Dedifferentiated amniotic fluid mesenchymal stem cell (primary cell): ENCODE measurements at regions not wholly inside any gene's neighbourhood (a gene's known extent, or its start where the extent isn't known, plus 50 kb on each side); places are given as distances from the start of the nearest gene placed in this dataset.
"Not testable (repeated sequence)": the region's sequence is repeated elsewhere in the genome, so short reads cannot be mapped to it uniquely, and the experiment has no call there.

ENCODE experiments used
- DNase-seq: peaks from one replicate; pipeline ENCODE4 v3.0.0-alpha.2; 2016; ENCODE audit errors: extremely low spot score

DNA sequence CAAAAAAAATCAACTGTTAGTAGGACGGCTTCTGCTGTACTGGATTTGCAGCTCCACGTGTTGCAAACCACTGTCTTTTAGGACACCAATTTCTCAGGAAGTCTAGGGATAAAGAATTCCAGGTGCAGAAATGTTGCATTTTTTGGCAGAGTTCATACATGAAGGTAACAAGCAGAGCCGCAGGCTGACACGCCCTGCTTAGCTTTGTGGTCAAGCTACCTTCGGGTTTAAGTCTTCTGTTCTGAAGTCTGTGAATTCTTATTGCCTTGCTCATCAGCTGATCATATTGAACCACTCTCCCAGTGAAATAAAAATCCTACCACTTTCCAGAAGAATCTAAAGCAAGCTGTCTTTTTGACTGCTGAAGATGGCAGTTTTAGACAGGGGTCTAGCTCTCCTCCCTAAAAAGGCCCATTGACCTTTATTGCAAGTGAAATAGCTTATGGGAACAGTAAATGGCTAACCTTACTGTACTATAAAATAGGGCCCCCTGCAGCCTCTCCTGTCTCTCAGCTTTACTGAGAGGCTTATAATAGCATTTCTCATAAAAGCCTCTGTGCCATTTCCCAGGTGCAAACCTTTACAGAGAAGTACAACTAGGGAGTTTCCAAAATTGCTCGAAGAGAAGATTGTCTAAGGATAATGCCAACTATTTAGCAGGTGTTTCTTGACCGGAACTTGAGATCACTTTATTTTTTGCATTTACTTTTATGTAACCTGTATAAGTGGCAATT is 262.2 kb upstream of the IL12A start:
- DNase-seq, result no peak

DNA sequence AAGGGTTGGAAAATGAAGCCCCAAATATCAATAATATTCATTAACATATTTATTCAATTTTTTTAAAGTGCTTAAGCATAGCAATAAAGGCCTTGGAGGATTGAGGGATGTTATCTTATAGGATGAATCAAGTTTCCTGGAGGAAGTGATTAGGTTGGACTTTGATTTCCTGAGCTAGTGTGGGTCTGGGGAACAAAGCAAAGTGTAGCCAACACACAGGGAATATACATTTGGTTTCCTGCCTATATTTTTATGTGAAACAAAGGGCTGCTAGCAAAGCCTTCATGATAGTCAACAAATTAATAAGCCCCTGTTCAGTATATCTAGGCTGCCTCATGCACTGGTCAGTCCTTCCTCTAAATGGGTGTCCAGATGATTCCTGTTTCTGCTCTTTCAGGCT is 261.1 kb upstream of the IL12A start:
- no peak for DNase-seq

DNA sequence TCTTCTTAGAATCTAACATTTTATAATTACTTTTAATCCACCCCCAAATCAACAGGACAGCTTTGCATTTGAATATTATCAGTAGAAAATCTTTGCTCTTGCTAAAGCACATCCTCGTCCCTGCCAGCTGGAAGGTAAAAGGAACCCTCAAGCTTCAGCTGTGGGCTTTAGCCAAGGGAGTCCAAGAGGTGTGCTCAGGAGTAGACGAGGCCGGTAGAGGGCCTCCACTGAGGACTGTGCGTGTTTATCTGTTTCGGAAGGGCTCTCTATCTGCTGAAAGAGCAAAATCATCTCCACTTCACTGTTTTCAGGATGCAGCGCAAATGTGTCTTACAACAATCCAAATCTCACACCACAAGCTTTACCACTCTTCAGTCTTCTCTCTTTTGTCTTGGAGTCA is 257.4 kb upstream of the IL12A start:
- no peak for DNase-seq

DNA sequence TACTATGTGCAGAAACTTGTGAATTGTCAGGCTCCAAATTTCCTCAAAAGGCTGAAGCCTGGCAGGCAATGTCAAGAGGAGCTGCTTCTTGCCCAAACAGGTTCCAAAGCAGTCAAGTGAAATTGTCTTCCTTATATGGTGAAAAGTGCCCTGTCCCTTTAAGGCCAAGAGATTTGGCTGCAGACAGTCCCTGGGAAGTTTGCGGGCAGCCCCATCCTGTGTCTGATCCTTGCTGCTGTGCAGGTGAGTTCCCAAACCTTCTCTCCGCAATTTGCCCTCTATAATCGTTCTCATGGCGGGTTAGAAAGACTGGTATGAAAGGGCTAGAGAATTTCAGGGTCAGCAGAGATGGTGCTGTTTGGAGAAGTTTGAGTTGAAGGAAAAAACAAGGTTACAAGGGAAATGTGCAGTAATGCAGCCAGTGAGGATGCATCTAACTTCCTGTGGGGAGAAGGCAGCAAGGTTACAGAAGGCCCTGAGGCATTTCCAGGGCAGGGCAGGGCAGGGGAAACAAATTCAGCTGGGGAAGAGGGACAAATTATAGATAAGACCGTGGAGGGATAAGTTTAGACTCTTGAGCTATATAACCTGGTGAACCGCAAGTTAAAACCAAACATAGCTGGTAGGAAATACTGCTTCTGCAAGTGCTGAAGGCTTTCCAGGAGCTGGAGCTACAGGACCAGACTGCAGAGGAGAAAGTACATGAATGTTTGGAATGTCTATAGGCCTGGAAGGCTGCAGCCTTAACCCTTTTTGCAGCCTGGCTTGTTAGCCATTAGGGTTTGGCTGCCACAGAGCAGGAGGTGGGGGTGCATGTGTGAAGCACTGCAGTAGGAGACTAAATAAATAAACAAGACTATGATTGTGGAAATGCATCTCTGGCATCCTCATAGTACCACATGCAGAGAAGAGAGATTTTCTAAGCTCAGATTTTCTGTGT is 256.2 kb upstream of the IL12A start:
- DNase-seq, result peak; percentile 41

DNA sequence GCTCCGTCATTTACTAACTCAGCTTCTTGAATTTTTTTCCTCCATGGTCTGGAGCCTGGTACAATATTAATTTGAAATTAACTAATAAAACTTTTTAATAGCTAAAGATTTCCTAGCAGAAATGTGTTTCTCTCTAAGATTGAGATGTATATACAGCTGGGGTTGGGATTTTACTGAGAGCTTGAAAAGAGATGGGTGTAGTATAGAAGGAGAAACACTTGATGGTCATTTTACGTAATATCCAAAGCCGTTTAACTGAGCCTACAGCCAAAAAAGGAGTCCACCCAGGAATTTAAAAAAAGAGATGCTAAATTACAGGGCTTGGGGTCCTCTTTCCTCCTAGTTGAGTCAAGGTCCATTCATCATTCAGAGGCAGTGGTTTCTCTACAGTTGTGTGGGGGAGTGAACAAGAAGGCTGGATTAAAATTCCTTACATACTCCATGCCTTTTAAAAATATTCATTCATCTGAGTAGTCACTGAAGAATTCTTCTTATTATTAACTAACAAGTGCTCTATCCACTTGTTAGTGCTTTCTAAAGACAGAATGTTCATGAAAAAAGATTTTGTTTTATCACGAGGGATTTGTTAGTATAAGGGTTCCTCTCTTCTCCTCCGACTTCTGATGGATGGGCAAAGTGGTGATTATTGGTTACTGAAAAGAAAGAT is 255.3 kb upstream of the IL12A start:
- peak; percentile 69 for DNase-seq

DNA sequence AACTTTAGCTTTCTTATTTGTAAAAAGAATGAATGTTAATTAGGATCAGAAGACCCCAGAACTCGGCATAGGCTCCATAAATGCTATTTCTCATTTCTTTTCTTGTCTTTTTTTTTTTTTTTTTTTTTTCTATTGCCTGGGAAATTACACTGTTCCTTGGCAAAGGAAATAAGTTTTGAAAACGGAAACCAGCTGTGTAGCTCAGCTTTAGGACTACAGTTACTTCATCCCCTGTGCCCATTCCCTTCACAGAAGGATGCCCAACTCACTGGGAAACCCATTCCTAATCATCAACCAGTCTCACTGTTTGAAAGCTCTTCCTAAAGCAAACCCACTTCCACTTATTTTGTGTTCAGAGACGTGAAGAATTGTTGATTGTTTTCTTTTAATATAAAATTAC is 254.0 kb upstream of the IL12A start:
- no peak for DNase-seq

DNA sequence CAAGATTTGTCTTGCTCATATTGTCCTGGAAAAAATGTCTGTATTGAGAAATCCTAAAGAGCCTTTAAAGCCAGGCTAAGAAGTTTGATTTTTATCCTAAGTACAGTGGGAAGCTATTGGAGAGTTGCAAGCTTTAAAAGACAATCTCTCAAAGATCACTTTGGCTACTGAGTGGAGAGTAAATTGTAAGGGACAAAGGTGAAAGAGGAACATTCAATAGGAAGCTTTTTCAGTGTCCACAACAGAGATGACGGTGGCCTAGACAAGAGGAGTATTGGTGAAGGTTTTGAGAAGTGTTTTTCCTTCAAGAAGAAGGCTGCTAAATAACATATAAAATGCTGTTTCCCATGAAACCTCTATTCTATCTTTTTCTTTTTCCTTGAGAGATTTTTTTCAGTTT is 249.5 kb upstream of the IL12A start:
- DNase-seq, result no peak

DNA sequence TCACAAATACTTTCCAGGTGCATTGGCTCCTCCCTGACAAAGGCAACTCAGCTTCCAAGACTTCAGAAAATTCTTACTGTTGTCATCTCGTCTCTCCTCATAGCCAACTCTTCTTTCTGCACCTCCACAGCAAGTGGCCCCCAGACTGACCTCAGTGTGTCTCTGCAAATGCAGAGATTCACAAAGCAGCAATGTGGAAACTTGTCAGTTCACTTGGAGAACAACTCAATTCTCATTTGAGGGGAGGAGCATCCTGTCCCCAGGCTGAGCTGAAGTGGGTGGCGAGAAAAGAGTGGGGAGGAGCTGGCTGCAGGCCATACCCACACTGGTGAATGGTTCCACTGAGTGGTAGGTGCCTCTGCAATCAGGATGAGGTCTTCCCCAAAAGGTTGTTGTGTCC is 248.7 kb upstream of the IL12A start:
- no peak for DNase-seq

DNA sequence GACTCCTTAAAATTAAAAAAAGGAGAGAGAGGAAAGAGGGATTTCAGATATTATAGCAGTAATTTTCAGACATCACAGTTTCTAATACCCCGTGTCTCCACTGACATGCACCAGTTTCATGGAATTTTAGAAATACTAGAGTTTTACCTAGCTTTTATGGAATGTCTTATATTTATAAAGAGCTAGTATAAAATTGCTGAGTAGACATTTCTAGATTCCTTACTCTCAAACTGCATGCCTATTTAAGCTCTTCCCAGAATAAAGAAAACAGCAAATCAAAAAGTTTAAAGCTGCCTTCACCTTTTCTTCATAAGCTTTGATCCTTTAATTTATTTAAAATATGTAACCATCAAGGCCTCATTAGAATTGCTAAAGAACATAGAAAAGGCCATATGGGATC is 247.4 kb upstream of the IL12A start:
- DNase-seq, result no peak

DNA sequence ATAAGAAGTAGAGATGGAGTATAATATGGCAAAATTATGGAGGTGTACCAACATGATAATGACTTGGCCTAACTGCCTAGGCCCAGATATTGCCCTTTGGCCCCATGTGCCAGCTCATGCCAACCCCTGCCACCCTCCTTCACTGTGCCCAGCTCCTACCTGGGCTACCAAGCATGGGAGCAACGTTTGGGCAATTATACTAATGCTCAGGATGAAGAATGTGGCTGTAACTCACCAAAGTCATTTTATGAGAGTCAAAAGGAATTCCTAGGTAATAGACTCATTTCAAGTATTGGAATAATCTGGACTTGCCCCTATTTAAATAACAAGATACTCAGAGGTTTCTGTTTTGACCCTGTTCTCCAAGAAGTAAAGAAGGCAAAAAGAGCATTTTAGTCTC is 240.2 kb upstream of the IL12A start:
- no peak for DNase-seq

DNA sequence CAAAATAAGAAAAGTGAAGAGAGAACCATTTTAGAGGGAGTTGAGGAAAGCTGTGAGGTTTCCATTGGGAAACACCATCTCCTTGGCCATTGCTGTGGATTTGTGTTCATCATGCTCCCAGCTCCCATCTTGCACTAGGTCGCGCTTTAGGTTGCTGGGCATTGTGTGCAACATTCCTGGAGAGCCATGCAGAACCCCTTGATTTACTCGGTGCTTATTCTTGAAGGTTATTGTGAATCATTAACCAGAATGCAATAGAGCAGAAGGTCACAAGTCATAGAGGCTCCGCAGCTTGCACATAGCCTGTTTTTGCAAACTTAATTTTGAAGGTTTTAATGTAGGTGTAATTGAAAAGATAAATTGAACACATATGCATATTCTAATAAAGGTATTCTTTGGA is 239.2 kb upstream of the IL12A start:
- DNase-seq, result no peak

DNA sequence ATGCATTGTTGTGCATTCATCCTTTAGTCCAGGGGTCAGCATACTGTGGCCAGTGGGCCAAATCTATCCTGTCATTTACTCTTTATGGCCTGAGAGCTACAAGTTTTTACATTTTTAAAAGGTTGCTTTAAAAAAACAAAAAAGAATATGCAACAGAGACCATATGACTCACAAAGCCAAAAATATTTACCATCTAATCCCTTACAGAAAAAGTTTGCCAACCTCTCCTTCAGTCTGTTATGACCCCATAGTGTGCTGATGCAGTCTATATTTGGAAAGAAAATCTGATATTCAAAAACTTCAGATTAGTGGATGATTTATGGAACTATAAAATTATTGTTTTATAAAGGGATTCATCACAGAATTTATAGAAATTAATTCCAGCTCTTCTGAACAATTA is 237.5 kb upstream of the IL12A start:
- DNase-seq, result peak; percentile 71

DNA sequence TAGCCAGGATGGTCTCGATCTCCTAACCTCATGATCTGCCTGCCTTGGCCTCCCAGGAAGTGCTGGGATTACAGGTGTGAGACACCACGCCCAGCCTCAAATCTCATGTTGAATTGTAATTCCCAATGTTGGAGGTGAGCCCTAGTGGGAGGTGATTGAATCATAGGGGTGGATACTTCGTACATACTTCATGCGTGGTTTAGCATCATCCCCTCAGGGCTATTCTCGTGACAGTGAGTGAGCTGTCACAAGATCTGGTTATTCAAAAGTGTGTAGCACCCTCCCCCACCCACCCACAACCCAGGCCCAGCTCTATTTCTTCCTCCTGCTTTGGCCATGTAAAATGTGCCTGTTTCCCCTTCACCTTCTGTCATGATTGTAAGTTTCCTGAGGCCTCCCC is 236.9 kb upstream of the IL12A start:
- DNase-seq, result no peak

DNA sequence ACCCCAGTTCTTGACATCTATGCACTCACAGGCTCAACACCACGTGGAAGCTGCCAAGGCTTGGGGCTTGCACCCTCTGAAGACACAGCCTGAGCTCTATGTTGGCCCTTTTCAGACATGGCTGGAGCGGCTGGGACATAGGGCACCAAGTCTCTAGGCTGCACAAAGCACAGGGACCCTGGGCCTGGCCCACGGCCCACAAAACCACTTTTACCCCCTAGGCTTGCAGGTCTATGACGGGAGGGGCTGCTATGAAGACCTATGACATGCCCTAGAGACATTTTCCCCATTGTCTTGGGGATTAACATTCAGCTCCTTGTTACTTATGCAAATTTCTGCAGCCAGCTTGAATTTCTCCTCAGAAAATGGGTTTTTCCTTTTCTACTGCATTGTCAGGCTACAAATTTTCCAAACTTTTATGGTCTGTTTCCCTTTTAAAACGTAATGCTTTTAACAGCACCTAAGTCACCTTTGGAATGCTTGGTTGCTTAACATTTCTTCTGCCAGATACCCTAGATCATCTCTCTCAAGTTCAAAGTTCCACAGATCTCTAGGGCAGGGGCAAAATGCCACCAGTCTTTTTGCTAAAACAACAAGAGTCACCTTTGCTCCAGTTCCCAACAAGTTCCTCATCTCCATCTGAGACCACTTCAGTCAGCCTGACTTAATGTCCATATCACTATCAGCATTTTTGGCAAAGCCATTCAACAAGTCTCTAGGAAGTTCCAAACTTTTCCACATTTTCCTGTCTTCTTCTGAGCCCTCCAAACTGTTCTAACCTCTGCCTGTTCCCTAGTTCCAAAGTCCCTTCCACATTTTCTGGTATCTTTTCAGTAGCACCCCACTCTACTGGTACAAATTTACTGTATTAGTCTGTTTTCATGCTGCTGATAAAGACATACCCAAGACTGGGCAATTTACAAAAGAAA is 232.1 kb upstream of the IL12A start:
- not testable (repeated sequence) for DNase-seq

DNA sequence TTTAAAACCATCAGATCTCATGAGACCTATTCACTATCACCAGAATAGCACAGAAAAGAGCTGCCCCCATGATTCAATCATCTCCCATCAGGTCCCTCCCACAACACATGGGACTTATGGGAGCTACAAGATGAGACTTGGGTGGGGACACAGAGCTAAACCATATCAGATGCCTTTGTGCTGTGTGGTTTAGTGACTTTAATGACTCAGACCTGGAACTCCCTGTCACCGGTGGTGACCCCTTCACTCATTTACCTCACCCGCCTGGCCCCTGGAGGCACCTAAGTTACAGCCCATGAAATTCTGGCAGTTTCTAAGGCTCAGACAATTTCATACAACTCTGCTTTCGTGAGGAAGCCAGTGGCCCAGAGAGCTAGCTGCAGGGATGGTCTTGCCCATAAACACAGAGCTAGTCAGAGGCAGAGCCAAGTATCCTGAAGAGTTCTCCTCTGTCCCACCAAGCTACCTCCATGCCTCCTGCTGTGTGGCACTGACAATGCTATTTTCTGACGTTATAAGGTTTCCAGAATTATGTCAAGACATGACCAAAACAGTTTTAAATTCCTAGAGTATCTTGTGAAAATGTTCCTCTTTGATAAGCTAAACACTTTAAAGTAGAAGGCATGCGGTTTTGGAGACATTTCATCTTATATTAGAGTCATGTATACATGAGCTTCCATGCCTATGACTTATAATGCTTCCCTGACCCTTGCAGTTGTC is 231.1 kb upstream of the IL12A start:
- DNase-seq, result no peak

DNA sequence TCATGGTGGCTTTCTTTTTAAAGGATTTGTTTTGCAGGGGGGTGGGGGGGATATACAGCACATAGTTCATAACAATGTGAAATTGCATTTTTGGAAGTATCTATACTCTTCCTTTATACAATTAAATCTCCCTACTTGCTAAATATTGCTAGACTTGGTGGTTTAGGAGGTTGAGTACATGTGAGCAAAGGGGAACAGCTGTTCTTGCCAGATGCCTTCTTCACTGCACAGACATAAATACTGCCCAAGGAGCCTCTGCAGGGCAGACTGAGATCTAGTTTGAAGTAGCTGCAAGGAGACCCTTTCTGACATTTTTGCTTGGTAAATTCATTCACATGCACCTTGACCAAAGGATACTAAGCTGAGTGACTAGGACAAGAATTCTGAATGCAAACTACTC is 228.6 kb upstream of the IL12A start:
- DNase-seq, result no peak

DNA sequence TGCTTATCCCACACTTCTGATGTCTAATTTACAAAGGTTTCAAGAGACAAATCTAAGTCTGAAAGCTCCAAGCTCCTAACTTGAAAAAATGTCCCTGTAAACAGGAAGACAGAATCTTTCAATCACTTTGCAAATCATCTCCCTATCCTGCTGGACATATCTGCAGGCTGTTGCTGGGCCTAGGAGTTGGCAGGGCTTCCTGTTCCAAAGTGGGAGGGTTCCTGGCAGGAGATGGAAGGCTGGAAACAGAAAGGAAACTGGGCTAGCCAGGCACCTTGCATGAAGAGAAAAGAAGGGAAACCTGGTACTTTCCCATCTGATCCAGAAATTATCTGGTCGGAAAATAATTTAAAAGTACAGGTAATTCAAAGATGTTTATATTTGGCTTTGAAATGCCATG is 227.3 kb upstream of the IL12A start:
- DNase-seq, result peak; percentile 40

DNA sequence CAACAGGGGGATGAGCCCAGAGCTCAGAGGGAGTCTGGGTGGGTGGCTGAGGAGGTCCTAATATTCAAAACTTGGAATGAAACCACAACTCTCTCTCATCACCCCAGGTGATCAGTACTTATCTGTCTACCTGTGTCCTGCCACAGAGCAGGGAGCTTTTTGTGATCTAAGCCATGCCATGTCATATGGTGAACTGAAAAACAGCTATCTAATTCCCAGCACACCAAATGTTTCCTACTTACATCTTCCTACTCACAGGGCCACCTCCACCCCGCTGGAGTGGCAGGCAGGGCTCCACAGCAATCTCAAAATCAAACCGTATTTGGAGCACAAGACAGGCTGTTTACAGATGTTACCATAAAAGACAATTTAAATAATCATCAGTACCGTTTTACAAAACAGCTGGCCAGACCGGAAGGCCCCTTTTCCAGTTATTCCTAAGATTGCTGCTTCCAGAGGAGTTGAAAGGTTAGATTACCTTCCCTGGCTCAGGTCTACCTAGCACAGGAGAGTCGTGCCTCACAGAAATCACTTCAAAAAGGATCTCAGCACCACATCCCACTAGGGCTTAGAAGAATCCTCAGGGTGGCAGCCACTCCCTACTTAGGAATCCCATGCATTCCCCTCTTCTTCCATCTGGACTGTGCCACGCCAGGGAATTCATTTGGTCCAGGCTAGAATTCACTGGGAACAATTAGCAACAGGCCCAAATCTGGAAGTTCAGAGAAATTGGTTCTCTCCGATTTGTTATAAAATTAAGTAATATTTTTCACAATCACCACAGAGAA is 226.6 kb upstream of the IL12A start:
- peak; percentile 46 for DNase-seq

DNA sequence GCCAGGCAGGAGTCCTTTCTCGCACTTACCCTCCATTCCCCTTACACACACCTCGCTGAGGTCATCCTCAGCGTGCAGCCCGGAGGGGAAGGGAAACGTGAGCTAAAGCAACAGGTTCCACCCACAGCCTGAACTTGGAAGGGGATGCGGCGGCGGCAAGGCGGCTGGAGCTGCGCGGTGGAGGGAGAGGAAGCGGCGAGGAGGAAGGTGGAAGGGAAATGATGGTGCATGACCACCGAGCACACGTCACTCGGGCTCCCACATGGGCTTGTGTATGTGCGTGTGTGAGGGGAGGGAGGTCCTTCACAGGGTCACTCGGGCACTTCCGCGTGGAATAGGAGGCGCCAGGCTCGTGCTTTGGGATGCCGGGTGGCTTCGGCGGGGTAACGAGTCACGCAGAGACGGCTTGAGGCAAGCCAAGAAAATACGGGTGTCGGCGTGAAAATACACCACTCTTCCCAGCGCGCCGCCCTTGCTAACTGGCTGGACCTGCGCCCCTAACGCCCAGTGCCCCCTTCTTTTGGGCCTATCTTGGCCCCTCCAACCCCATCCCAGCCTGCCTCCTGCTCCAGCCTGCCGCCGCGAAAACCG is 225.5 kb upstream of the IL12A start:
- peak; percentile 73 for DNase-seq
